ENCODE measurements at regions not wholly inside any gene's neighbourhood (a gene's known extent, or its start where the extent isn't known, plus 50 kb on each side); places are given as distances from the start of the nearest gene placed in this dataset.

DNA sequence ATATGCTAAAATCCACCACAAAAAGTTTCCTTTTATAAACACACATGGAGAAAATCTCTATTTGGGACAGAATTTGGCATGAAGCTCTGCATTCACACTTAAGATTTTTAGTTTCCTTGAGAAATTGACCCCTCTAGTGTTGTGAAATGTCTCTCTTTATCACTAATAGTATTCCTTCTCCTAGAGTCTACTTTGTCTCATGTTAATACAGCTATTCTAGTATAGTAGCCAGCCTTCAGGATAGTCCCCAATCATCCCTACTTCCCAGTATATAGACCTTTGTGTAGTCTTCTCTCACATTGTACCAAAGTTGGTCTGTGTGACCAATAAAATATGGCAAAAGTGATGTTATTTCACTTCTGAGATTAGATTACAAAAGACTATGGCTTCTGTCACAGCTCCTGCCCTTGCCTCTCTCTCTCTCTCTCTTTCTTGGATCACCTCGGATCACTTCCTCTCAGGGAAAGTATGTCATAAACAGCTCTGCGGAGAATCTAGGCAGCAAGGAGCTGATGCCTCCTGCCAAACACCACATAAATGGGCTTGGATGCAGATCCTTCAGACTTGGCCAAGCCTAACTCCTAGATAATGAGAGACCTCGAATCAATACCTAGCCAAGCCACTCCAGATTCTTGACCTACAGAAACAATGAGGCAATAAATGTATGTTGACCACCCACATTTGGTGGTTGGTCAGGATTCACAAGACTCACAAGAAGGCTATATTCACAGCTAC, 59.7 kb upstream of the NABP1 start:
- DNase-seq (ENCODE audit: low read depth, low spot score) = no peak
- in situ Hi-C loops (cut with HindIII; ENCODE audit: low pct_unique_long_range_greater_than_20kb, low sequenced_read_pairs) = no loop called here
- Histone ChIP-seq H3K4me3 (ENCODE audit: low read depth in 2 of 2, low read length in 2 of 2) (no peak overlapping the region), H3K4me1 (ENCODE audit: control insufficient read depth, insufficient read depth, low read length) (no peaks in the 10 kb centered on the region), H3K27ac (ENCODE audit: low read length) (no peak overlapping the region), H3K9me3 (ENCODE audit: control insufficient read depth, insufficient read depth, low read depth, low read length) (no peaks in the 10 kb centered on the region), H3K27me3 (ENCODE audit: control insufficient read depth, insufficient read depth, low read length) (no peaks in the 10 kb centered on the region), H3K36me3 (ENCODE audit: control insufficient read depth, insufficient read depth, low read length) (no peaks in the 10 kb centered on the region)
- BruUV-seq (replicated peaks) = no TSS peak
- ChIA-PET CTCF (no interaction called here), POLR2A (no interaction called here)
- intact Hi-C loops (cut with micrococcal nuclease; ENCODE audit: unreplicated experiment) = no loop called here
- no peak for ATAC-seq
- TF ChIP-seq TCF7L2 (IDR thresholded peaks at IDR 0.05; ENCODE audit: low read depth, low read length) (no peak), POLR2AphosphoS5 (IDR thresholded peaks at IDR 0.05; ENCODE audit: low read depth, low read length) (no peak), SIN3A (IDR thresholded peaks at IDR 0.05; ENCODE audit: borderline replicate concordance, insufficient read depth, low read depth, low read length) (no peak)
- TF ChIP-seq, protein P1, sequence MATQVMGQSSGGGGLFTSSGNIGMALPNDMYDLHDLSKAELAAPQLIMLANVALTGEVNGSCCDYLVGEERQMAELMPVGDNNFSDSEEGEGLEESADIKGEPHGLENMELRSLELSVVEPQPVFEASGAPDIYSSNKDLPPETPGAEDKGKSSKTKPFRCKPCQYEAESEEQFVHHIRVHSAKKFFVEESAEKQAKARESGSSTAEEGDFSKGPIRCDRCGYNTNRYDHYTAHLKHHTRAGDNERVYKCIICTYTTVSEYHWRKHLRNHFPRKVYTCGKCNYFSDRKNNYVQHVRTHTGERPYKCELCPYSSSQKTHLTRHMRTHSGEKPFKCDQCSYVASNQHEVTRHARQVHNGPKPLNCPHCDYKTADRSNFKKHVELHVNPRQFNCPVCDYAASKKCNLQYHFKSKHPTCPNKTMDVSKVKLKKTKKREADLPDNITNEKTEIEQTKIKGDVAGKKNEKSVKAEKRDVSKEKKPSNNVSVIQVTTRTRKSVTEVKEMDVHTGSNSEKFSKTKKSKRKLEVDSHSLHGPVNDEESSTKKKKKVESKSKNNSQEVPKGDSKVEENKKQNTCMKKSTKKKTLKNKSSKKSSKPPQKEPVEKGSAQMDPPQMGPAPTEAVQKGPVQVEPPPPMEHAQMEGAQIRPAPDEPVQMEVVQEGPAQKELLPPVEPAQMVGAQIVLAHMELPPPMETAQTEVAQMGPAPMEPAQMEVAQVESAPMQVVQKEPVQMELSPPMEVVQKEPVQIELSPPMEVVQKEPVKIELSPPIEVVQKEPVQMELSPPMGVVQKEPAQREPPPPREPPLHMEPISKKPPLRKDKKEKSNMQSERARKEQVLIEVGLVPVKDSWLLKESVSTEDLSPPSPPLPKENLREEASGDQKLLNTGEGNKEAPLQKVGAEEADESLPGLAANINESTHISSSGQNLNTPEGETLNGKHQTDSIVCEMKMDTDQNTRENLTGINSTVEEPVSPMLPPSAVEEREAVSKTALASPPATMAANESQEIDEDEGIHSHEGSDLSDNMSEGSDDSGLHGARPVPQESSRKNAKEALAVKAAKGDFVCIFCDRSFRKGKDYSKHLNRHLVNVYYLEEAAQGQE (IDR thresholded peaks at IDR 0.05; ENCODE audit: insufficient read depth in 1 of 2, low read depth in 2 of 2, low read length in 1 of 2) = no peak
- TF ChIP-seq, protein P2, sequence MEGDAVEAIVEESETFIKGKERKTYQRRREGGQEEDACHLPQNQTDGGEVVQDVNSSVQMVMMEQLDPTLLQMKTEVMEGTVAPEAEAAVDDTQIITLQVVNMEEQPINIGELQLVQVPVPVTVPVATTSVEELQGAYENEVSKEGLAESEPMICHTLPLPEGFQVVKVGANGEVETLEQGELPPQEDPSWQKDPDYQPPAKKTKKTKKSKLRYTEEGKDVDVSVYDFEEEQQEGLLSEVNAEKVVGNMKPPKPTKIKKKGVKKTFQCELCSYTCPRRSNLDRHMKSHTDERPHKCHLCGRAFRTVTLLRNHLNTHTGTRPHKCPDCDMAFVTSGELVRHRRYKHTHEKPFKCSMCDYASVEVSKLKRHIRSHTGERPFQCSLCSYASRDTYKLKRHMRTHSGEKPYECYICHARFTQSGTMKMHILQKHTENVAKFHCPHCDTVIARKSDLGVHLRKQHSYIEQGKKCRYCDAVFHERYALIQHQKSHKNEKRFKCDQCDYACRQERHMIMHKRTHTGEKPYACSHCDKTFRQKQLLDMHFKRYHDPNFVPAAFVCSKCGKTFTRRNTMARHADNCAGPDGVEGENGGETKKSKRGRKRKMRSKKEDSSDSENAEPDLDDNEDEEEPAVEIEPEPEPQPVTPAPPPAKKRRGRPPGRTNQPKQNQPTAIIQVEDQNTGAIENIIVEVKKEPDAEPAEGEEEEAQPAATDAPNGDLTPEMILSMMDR (IDR thresholded peaks at IDR 0.05) = no peak

DNA sequence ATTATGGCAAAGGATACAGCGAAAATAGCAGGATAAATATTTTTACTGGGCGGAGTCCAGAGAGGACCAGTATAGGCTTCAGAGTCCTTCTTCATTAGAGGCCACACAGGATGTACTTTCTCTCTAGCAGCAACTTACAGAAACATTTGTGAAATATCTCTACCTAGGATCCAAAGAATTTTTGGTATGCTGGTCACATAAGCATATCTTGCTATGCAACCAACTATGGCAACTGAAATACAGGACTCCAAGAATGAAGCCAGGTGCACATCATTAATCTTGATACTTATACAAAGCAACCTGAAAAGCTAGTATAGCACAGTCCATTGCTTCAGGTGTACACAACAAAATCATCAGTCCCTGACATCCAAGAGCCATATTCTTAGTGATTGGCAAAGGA, 59.1 kb upstream of the NABP1 start:
- no peak for DNase-seq (ENCODE audit: low read depth, low spot score)
- intact Hi-C loops (cut with micrococcal nuclease; ENCODE audit: unreplicated experiment) (no loop called here), in situ Hi-C loops (cut with HindIII; ENCODE audit: low pct_unique_long_range_greater_than_20kb, low sequenced_read_pairs) (no loop called here)
- no peak overlapping the region for H3K27ac ChIP-seq (ENCODE audit: low read length)
- no peaks in the 10 kb centered on the region for H3K27me3 ChIP-seq (ENCODE audit: control insufficient read depth, insufficient read depth, low read length)
- no peak for ATAC-seq
- no TSS peak for BruUV-seq (replicated peaks)
- TF ChIP-seq SIN3A (IDR thresholded peaks at IDR 0.05; ENCODE audit: borderline replicate concordance, insufficient read depth, low read depth, low read length) (no peak), TCF7L2 (IDR thresholded peaks at IDR 0.05; ENCODE audit: low read depth, low read length) (no peak), POLR2AphosphoS5 (IDR thresholded peaks at IDR 0.05; ENCODE audit: low read depth, low read length) (no peak)
- TF ChIP-seq, protein P1 (IDR thresholded peaks at IDR 0.05; ENCODE audit: insufficient read depth in 1 of 2, low read depth in 2 of 2, low read length in 1 of 2) = no peak
- TF ChIP-seq, protein P2 (IDR thresholded peaks at IDR 0.05) = no peak
- no peaks in the 10 kb centered on the region for H3K4me1 ChIP-seq (ENCODE audit: control insufficient read depth, insufficient read depth, low read length)
- H3K4me3 ChIP-seq (ENCODE audit: low read depth in 2 of 2, low read length in 2 of 2) = no peak overlapping the region
- ChIA-PET CTCF (no interaction called here), POLR2A (no interaction called here)
- H3K36me3 ChIP-seq (ENCODE audit: control insufficient read depth, insufficient read depth, low read length) = no peaks in the 10 kb centered on the region
- H3K9me3 ChIP-seq (ENCODE audit: control insufficient read depth, insufficient read depth, low read depth, low read length) = no peaks in the 10 kb centered on the region

Data from Panc1 (cell line).